GM12872 (cell line): ENCODE measurements at regions not wholly inside any gene's neighbourhood (a gene's known extent, or its start where the extent isn't known, plus 50 kb on each side); places are given as distances from the start of the nearest gene placed in this dataset.

Experiments
- CTCF ChIP-seq: IDR thresholded peaks from 3 replicates; pipeline ENCODE4 v1.5.1; 2011; ENCODE audit warnings: low read depth, mild to moderate bottlenecking, low read length, moderate library complexity; ENCODE audit not compliant: insufficient read depth

- TF ChIP-seq CTCF = no peak
Measured at GRCh38 chr22:27237080-27237741, 564.3 kb downstream of the MN1 start.

- no peak for TF ChIP-seq CTCF
Measured at GRCh38 chr22:27238935-27239510, 562.5 kb downstream of the MN1 start.

- no peak for TF ChIP-seq CTCF
Measured at GRCh38 chr22:27239520-27239919, 562.0 kb downstream of the MN1 start.

GRCh38 chr22:27240298-27241075 lies 561.1 kb downstream of the MN1 start:
- TF ChIP-seq CTCF = no peak

GRCh38 chr22:27241430-27242321 lies 559.9 kb downstream of the MN1 start:
- no peak for TF ChIP-seq CTCF

- no peak for TF ChIP-seq CTCF
Measured at GRCh38 chr22:27242474-27242873, 559.1 kb downstream of the MN1 start.

- TF ChIP-seq CTCF = no peak
Measured at GRCh38 chr22:27242917-27243589, 558.5 kb downstream of the MN1 start.
